ENCODE measurements at regions not wholly inside any gene's neighbourhood (a gene's known extent, or its start where the extent isn't known, plus 50 kb on each side); places are given as distances from the start of the nearest gene placed in this dataset.

GRCh38 chr9:115442054-115442453 is 324.1 kb upstream of the TNC start:
- no peaks in the 10 kb centered on the region for H3K27me3 ChIP-seq (replicated peaks; ENCODE audit: insufficient read depth, low read length)
- no peaks in the 10 kb centered on the region for H3K79me2 ChIP-seq (ENCODE audit: low read length)
- H4K20me1 ChIP-seq (ENCODE audit: insufficient read depth, low read length) = no peaks in the 10 kb centered on the region
- no peak overlapping the region for H3K4me3 ChIP-seq (ENCODE audit: low read length)
- DNase-seq = no peak
- no peak overlapping the region for H3K27ac ChIP-seq (ENCODE audit: low read length)
- no peaks in the 10 kb centered on the region for H3F3A ChIP-seq (ENCODE audit: insufficient read depth, low read length)
- no peak overlapping the region for H3K9ac ChIP-seq (ENCODE audit: low read length)
- H3K9me3 ChIP-seq (replicated peaks; ENCODE audit: insufficient read depth, low read length) = no peaks in the 10 kb centered on the region
- no peak overlapping the region for H3K4me2 ChIP-seq (ENCODE audit: low read depth, low read length)
- H2AFZ ChIP-seq (ENCODE audit: low read length) = no peak overlapping the region
- H3K36me3 ChIP-seq (replicated peaks; ENCODE audit: insufficient read depth, low read length) = no peaks in the 10 kb centered on the region
- no peaks in the 10 kb centered on the region for H3K4me1 ChIP-seq (ENCODE audit: low read length)
- H3K9me2 ChIP-seq (replicated peaks; ENCODE audit: insufficient read depth, low read length) = no peaks in the 10 kb centered on the region
- TF ChIP-seq EZH2 (optimal IDR thresholded peaks at IDR 0.05; ENCODE audit: low read depth, low read length) (no peak), CTCF (IDR thresholded peaks at IDR 0.05; ENCODE audit: low read length) (no peak)

- no peak overlapping the region for H2AFZ ChIP-seq (ENCODE audit: low read length)
- no peak overlapping the region for H3K4me2 ChIP-seq (ENCODE audit: low read depth, low read length)
- H3F3A ChIP-seq (ENCODE audit: insufficient read depth, low read length) = no peaks in the 10 kb centered on the region
- H3K27me3 ChIP-seq (replicated peaks; ENCODE audit: insufficient read depth, low read length) = no peaks in the 10 kb centered on the region
- no peaks in the 10 kb centered on the region for H3K36me3 ChIP-seq (replicated peaks; ENCODE audit: insufficient read depth, low read length)
- no peaks in the 10 kb centered on the region for H3K4me1 ChIP-seq (ENCODE audit: low read length)
- no peak overlapping the region for H3K9ac ChIP-seq (ENCODE audit: low read length)
- H3K4me3 ChIP-seq (ENCODE audit: low read length) = no peak overlapping the region
- H3K27ac ChIP-seq (ENCODE audit: low read length) = no peak overlapping the region
- H3K9me3 ChIP-seq (replicated peaks; ENCODE audit: insufficient read depth, low read length) = no peaks in the 10 kb centered on the region
- TF ChIP-seq EZH2phosphoT487 (IDR thresholded peaks at IDR 0.05; ENCODE audit: low read length) (no peak), EZH2 (optimal IDR thresholded peaks at IDR 0.05; ENCODE audit: low read depth, low read length) (no peak), CTCF (IDR thresholded peaks at IDR 0.05; ENCODE audit: low read length) (no peak)
- no peak for DNase-seq
- H3K9me2 ChIP-seq (replicated peaks; ENCODE audit: insufficient read depth, low read length) = no peaks in the 10 kb centered on the region
- no peaks in the 10 kb centered on the region for H4K20me1 ChIP-seq (ENCODE audit: insufficient read depth, low read length)
- no peaks in the 10 kb centered on the region for H3K79me2 ChIP-seq (ENCODE audit: low read length)
These were observed 325.9 kb upstream of the TNC start for GRCh38 chr9:115443890-115444289.

DNA sequence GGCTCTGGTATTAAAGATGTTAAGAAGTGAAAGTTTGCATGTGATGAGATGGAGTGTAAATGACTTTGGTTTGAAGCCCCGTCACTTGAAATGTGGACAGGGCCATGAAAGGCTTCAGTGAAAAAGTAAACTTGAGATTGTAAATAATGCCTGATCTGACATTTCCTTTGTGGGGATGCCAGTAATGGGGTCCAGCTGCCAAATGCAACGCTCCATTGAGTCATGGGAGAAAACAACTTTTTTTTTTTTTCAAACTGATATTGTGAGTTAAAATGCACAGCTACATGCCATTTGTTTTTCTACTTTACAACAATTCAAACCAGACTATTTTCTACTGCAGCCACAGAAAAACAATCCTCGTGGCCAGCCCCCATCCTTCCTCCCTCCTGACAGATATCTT is 327.0 kb upstream of the TNC start:
- Histone ChIP-seq H3K4me2 (ENCODE audit: low read depth, low read length) (no peak overlapping the region), H3F3A (ENCODE audit: insufficient read depth, low read length) (no peaks in the 10 kb centered on the region), H3K9me2 (replicated peaks; ENCODE audit: insufficient read depth, low read length) (no peaks in the 10 kb centered on the region), H3K79me2 (ENCODE audit: low read length) (no peaks in the 10 kb centered on the region), H3K4me1 (ENCODE audit: low read length) (no peaks in the 10 kb centered on the region), H3K9me3 (replicated peaks; ENCODE audit: insufficient read depth, low read length) (no peaks in the 10 kb centered on the region), H3K9ac (ENCODE audit: low read length) (no peak overlapping the region), H3K36me3 (replicated peaks; ENCODE audit: insufficient read depth, low read length) (no peaks in the 10 kb centered on the region), H3K27ac (ENCODE audit: low read length) (no peak overlapping the region), H2AFZ (ENCODE audit: low read length) (no peak overlapping the region), H3K4me3 (ENCODE audit: low read length) (no peak overlapping the region), H4K20me1 (ENCODE audit: insufficient read depth, low read length) (no peaks in the 10 kb centered on the region), H3K27me3 (replicated peaks; ENCODE audit: insufficient read depth, low read length) (no peaks in the 10 kb centered on the region)
- TF ChIP-seq EZH2phosphoT487 (IDR thresholded peaks at IDR 0.05; ENCODE audit: low read length) (no peak), EZH2 (optimal IDR thresholded peaks at IDR 0.05; ENCODE audit: low read depth, low read length) (no peak), CTCF (IDR thresholded peaks at IDR 0.05; ENCODE audit: low read length) (no peak)
- DNase-seq = no peak
